Right lobe of liver (tissue), 4 donors: ENCODE measurements at regions not wholly inside any gene's neighbourhood (a gene's known extent, or its start where the extent isn't known, plus 50 kb on each side); places are given as distances from the start of the nearest gene placed in this dataset.
"Not testable (repeated sequence)": the region's sequence is repeated elsewhere in the genome, so short reads cannot be mapped to it uniquely, and the experiment has no call there.

Experiments used
- POLR2A ChIP-seq: fragments of 450-650 bp; IDR thresholded peaks from one replicate; pipeline ENCODE4 v1.6.1; 2017; ENCODE audit warnings: antibody characterized with exemption, mild to moderate bottlenecking
- TF ChIP-seq, protein P1 (sequence below), 4 donors: fragments of 200-600 bp in 3 of 4; fragments of 450-650 bp in 1 of 4; IDR thresholded peaks; one replicate each; pipeline versions ENCODE4 v1.5.1 to v1.8.0; 2016 to 2022; ENCODE audit warnings: antibody characterized with exemption in 4 of 4, mild to moderate bottlenecking in 2 of 4
- donor health status: DM: no; HTN: no; CAD: no.
- donor health status: DM: no; HTN: no; CAD: no.
- donor health status: DM: no; HTN: yes; CAD: no.

DNA sequence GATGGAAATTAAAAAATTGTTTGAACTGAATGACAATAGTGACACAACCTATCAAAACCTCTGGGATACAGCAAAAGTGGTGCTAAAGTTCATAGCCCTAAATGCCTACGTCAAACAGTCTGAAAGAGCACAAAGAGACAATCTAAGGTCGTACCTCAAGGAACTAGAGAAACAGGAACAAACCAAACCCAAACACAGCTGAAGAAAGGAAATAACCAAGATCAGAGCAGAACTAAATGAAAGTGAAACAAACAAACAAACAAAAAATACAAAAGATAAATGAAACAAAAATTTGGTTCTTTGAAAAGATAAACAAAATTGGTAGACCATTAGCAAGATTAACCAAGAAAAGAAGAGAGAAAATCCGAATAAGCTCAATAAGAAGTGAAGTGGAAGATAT, 79.7 kb downstream of the EXTL2 start:
- TF ChIP-seq, protein P1, sequence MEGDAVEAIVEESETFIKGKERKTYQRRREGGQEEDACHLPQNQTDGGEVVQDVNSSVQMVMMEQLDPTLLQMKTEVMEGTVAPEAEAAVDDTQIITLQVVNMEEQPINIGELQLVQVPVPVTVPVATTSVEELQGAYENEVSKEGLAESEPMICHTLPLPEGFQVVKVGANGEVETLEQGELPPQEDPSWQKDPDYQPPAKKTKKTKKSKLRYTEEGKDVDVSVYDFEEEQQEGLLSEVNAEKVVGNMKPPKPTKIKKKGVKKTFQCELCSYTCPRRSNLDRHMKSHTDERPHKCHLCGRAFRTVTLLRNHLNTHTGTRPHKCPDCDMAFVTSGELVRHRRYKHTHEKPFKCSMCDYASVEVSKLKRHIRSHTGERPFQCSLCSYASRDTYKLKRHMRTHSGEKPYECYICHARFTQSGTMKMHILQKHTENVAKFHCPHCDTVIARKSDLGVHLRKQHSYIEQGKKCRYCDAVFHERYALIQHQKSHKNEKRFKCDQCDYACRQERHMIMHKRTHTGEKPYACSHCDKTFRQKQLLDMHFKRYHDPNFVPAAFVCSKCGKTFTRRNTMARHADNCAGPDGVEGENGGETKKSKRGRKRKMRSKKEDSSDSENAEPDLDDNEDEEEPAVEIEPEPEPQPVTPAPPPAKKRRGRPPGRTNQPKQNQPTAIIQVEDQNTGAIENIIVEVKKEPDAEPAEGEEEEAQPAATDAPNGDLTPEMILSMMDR (IDR thresholded peaks at IDR 0.05) = not testable (repeated sequence)
- not testable (repeated sequence) for TF ChIP-seq POLR2A
